ENCODE measurements at regions not wholly inside any gene's neighbourhood (a gene's known extent, or its start where the extent isn't known, plus 50 kb on each side); places are given as distances from the start of the nearest gene placed in this dataset.
"Not testable (repeated sequence)": the region's sequence is repeated elsewhere in the genome, so short reads cannot be mapped to it uniquely, and the experiment has no call there.

DNA sequence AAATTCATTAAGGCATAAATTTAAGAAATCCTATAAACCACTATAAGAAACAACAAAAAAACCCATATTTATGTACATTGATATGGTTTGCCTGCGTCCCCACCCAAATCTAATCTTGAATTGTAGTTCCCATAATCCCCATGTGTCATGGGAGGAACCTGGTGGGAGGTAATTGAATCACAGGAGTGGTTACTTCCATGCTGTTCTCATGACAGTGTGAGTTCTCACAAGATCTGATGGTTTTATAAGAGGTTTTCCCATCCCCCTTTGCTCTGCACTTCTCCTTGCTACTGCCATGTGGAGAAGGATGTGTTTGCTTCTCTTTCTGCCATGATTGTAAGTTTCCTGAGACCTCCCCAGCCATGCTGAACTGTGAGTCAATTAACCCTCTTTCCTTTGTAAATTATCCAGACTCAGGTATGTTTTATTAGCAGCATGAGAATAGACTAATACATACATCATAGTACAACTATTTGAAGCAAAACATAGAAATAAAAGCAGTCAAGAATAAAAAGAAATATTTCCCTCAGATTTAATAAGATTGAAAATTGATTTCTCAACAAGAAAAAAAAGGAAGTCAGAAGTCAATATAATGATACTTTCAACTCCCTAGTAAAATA is 209.0 kb upstream of the GPC6 start:
- no peak for DNase-seq (ENCODE audit: low read depth)

DNA sequence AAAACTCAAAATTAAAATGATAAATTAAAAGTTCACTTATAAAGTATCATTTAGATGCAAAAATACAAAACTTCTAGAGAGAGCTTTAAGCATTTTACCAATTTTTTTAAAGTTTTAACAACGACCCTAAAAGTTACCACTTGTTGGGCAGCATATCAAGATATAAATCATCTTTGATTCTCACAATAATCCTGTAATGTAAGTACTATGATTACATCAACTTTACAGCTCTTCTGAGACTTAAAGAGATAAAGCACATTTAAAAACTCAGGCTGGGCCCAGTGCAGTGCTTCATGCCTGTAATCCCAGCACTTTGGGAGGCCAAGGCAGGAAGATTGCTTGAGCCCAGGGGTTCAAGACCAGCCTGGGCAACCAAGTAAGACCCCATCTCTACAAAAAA is 202.7 kb upstream of the GPC6 start:
- DNase-seq (ENCODE audit: low read depth): no peak

DNA sequence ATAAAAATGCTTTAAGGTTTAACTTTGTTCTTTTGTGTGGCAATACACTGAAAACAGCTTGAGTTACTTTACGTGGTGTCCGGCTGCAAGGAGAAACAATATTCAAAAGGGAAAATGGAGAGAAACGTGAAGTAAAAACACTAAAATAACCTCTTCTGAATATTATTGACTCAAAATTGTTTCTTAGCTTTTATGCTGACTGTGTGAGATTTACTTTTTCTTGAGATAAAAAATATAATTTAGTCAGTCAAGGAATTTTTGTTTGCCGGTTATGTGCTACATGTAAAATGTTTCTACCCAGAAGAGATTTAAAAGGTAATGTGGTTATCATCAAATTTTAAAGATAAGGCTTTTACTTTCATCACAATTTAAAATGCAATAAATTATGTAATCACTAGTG is 200.6 kb upstream of the GPC6 start:
- no peak for DNase-seq (ENCODE audit: low read depth)

DNA sequence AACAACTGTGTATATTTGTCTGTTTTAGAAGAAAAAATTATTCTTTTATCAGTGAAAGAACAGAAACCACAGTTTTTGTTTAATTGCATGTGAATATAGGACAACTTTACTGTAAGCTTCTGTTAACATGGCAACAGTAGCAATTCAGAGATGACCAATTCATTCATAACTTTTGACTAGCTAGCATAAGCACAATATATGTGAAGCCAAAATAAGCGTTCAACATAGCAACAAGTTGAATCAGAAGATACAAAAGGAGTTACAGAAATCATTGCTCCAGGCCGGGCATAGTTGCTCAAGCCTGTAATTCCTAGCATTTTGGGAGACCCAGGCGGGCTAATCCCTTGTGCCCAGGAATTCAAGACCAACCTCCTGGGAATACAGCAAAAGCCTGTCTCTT is 197.1 kb upstream of the GPC6 start:
- DNase-seq (ENCODE audit: low read depth): no peak

DNA sequence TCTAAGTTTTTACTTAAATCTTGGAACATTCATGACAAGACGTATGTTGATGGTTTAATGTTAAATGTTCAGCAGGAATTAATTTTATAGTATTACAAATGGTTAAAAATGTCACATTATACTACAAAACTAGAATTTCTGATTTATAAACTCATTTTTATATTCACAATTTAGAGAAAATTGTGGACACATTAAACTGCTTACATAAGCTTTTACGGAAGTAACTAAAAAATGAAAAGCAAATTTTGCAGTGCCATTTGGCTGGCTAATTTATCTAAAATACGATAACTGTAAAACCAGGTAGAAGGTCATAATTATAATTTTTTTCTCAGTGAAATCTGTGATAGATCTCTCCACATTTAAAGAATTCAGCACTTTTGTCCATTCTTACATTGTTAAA is 190.2 kb upstream of the GPC6 start:
- no peak for DNase-seq (ENCODE audit: low read depth)

DNA sequence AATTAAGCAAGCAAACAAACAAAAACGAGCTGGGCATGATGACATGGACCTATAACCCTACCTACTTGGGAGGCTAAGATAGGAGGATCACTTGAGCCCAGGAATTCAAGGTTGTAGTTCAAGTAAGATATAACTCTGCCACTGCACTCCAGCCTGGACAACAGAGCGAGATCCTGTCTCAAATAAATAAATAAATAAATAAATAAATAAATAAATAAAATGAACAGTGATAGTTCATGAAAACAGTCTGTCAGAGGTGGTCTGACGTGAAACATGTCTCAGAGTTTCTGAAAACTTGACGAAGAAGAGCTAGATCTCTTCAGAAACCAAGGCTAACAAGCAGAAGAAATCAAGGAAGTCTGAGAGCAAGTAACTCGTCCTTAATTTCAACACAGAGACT is 188.8 kb upstream of the GPC6 start:
- DNase-seq (ENCODE audit: low read depth): no peak

DNA sequence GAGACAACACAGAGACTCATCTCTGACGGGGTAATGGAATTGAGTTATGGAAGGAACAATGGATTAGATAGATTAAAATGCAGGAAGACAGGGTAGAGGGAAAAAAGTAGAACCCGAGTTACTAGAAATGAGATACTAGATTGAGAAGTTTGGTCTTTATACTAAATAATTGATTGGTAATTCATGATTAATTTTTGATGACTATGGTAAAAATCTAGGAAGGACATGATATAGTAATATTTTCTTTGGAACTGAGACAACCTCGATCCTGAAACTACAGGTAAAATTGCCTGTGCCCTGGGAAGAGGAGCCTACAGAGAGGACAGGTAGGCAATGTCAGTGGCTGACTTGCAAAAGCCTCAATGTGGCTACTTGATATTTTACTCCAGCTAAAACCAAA is 188.4 kb upstream of the GPC6 start:
- no peak for DNase-seq (ENCODE audit: low read depth)

DNA sequence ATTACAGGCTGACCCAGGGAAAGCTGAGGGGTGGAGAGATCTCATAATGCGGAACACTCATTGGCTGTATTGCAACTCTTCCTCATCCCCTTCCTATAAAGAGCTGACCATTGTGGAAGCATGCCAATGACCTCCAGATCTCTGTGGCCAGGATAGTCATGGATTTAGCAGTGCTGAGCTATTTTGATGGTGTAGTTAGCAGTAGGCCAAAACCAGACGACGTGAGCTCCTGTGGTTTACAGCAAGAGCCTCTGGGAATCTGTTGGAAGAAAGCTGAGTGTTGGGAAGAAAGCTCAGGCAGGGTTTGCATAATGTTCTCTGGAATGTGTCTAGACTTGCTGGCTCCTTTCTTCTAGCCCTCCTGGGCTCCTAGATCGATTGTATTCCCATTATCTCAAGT is 187.5 kb upstream of the GPC6 start:
- no peak for DNase-seq (ENCODE audit: low read depth)

DNA sequence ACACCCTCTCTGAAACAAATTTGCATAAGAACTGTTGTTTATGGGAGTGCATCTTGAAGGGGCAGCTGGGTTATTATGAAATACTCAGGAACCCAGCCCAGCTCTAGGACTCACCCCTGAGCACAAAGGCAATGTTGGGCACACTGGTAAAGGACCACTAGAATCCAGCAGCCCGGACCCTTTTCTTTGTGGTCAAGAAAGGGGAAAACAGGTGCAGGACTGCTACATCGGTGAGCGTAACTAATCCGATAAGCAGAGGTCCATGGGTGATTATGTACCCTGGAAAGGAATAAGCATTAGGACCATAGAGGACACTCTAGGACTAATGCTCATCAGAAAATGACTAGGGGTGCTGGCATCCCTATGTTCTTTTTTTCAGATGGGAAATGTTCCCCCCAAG is 185.0 kb upstream of the GPC6 start:
- DNase-seq (ENCODE audit: low read depth): not testable (repeated sequence)

DNA sequence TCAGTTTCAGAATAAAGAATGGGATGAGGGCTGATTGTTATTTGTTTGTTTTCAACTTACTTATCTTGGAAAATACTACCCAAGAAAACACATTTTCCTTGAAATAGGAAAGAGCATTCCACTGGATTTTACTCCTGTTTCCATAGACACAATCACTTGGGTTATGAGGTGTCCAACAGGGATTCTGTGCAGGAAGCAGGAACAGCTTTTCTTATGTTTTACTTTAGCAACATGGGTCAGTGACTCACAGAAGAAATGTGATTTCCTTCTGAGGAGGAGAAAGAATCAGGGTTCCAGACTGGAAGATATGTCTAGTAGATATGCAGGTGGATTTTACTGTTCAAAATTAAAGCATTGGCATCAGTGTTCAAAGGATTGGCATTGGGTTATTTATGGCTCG is 180.8 kb upstream of the GPC6 start:
- no peak for DNase-seq (ENCODE audit: low read depth)

DNA sequence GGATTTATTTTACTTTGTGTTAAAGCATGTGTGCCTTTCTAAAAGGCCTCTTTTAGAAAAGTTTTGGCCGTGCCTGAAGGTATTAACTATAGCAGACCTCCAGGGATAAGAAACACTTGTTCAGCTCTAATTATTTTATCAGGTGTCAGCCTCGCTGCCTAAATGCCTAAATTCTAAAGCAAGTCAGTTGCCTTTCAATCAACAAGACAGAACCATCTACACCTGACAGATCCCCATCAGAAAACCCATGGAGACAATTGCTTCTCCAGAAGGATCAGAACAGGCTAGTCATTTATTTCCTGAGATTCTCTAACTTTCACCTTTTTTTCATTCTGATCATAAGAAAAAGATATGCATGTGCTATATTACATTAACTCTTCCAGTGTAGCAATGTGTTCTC is 171.4 kb upstream of the GPC6 start:
- DNase-seq (ENCODE audit: low read depth): no peak

DNA sequence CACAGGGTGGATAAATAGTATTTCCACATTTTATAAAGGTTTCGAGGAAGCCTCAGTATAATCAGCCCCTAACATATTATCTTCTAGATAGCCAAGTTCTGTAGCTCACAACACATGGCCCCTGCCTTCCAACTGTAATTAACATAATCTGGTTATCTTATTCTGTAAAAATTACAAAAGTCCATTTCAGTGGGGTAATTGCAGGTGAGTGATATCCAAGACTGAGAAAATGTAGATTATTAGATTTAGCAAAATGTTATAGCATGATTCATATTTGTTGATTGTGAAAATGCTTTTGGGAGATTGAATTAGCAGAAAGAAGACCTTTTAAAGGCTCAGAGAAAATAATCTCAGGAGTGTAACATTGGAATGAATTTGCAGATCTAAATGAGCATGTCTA is 168.3 kb upstream of the GPC6 start:
- DNase-seq (ENCODE audit: low read depth): no peak

DNA sequence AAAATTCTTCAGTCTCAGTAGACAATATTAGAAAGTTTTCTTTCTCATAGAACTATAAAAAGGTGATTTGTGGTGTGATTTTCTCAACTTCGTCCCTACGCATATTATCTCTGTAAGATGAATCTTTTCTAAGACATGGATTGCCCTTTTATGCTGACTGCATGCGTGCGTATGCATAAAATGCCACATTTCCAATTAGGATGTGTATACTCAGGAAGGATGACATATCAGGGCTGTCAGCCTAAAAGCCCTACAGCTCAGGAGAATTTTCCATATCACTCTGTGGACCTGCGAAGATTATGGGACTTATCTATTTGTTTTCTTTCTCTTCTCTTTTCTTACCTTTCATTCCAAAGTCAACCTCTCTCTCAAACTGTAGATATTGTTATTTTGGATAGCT is 166.5 kb upstream of the GPC6 start:
- DNase-seq (ENCODE audit: low read depth): no peak

DNA sequence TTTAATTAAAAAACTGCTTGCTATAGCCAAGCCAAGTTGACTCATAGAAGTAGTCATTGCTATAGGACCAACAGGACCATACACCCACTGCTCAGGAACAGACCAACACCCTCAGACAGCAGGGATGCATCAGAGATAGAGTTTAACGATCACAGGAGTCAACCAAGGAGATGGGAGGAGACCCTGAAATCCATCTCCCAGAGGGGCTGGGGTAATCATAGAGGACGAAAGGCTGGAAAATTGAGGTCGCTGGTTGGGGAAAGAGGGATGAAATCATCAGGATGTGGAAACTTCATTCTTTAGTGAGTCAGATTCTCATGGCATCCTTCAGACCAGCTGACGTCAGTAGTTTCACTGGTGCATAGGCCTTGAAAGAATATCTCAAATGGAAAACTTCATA is 160.4 kb upstream of the GPC6 start:
- DNase-seq (ENCODE audit: low read depth): peak; percentile 4

DNA sequence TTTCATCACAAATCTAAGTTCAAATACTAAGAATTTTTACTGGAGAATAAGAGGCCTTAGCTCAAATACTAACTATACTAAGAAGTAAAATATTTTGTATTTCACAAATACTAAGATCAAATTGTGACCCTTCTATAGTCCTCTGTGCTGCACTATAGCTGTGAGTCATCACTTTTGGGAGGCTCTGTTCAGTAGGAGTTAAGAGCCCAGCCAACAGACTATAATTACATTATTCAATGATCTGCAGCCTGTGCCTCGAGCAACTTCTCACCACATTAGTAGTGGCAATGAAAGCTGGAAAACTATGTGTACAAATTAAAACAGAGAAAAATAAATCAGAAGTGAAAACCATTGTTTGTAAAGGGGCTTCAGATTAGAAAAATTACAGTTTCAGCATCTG is 147.3 kb upstream of the GPC6 start:
- DNase-seq (ENCODE audit: low read depth): no peak

DNA sequence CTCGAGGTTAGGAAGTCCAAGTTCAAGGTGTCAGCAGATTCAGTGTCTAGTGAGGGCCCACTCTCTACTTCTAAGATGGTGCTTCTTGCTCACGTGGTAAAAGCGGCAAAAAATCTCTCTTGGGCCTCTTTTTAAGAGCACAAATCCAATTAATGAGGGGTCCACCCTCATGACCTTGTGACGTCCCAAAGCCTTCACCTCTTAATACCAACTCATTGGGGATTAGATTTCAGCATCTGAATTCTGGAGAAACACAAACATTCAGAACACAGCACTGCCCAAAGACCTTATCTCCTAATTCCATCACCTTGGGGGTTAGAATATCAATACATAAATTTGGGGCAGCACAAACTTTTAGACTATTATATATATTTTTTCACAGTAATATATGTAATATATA is 146.4 kb upstream of the GPC6 start:
- DNase-seq (ENCODE audit: low read depth): no peak

DNA sequence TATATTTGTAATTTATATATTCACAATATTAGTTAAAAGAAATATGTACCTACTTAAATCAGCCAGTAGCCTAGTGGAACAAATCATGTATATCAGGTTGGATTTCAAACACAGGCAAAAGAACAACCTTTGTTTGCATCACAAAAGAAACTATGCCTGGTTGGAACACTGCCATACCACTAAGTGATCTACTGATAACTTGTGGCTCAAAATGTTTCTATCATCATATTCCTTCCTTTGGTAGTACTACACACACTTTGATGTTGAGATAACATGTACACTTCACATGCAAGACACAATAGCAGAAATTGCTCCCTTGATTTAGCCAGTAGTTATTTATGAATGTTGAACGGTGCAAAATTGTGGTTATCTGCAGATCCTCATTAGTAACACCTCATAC is 146.0 kb upstream of the GPC6 start:
- no peak for DNase-seq (ENCODE audit: low read depth)

DNA sequence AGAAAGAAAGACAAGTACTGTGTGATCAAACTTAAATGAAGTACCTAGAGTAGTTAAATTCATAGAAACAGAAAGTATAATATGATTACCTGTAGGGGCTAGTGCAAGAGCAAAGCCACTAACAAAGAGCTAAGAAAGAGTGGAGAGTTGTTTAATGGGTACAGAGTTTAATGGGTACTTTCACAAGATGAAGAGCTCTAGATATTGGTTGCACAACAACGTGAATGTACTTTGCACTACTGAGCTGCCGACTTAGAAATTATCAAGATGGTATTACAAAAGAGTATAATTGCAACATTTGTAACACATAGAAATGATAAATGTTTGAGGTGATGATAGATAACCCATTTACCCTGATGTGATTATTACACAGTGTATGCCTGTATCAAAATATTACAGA is 140.3 kb upstream of the GPC6 start:
- no peak for DNase-seq (ENCODE audit: low read depth)

DNA sequence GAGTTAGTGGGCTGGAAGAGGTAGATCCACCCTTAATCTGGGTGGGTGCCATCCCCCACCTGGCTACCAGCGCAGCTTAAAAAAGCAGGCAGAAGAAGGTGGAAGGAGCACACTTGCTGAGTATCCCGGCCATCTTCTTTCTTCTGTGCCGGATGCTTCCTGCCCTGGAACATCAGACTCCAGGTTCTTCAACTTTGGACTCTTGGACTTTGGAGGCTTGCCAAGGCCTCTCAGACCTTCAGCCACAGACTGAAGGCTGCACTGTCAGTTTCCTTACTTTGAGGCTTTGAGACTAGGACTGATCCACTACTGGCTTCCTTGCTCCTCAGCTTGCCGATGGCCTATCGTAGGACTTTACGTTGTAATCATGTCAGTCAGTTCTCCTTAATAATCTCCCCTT is 127.6 kb upstream of the GPC6 start:
- DNase-seq (ENCODE audit: low read depth): no peak

DNA sequence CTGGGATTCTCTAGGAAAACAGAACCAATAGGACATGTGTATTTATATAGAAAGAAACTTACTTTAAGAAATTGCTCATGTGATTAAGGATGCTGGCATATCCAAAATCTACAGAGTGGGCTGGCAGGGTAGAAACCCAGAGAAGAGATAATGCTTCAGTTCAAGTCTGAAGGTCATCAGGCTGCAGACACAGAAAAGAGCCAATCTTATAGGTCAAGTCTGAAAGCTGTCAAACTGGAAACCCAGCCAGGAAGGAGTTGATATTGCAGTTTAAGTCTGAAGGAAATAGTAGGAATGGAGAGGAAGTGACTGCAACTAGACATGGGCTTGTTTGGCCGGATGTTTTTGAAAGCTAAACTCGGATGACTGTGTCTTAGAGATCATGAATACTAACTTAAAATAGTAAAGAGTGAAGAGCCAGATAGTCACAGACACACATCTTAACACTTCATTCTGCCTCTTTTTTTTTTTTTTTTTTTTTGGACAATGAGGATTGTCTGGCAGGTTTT is 125.3 kb upstream of the GPC6 start:
- no peak for DNase-seq (ENCODE audit: low read depth)

DNA sequence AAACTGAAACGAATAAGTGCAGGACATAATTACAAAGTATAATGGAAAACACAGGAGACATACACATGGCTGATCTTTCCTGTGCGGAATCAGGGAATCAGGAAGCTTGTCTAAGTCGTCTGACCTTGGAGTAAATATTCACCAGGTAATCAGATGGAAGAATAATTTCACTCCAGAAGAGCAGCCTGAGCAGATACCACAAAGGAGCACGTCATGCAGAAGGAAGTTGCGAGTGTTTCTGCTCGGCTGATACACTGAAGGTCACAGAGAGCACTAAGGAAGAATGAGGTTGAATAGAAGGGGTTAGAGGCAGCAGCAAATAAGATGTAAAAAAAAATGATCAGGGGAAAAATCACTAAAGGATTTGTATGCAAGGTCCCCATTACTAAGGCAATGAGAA is 122.3 kb upstream of the GPC6 start:
- no peak for DNase-seq (ENCODE audit: low read depth)

DNA sequence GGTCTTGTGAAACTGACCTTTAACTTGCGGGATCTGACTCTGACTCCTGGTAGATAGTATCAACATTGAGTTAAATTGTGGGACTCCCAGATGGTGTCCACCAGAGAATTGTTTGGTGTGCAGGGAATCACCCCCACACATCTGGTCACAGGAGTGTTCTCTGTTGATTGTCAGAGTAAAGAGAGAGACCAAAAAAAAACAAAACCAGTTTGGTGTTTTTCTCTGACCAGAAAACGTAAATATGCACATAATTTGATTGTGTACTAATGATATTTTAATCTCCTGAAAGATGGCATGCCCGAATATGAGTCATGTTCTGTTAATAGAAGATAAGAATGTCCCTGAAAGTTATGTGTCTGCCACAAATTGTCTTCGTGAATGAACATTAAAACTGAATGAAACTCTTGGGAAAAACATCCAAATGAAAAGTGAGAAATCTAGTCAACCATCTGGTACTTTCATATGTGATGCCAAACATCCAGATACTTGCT is 118.5 kb upstream of the GPC6 start:
- no peak for DNase-seq (ENCODE audit: low read depth)

DNA sequence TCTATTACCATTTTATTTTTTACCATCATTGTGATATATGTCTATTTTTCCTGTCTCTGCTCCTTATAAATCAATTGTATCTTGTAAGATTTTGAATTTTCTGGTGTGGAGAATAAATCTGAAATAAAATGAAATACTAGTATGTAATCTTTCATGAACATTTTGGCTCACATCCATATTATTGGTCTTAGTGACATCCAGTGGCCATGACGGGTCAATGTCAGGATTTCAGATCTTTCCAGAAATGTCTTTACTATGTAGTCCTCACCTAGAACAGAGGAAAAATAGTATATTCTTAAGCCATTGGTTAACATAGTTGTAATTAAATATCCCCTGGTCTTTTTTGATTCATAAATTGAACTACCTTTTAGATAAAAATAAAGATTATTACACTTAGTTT is 109.8 kb upstream of the GPC6 start:
- DNase-seq (ENCODE audit: low read depth): no peak

DNA sequence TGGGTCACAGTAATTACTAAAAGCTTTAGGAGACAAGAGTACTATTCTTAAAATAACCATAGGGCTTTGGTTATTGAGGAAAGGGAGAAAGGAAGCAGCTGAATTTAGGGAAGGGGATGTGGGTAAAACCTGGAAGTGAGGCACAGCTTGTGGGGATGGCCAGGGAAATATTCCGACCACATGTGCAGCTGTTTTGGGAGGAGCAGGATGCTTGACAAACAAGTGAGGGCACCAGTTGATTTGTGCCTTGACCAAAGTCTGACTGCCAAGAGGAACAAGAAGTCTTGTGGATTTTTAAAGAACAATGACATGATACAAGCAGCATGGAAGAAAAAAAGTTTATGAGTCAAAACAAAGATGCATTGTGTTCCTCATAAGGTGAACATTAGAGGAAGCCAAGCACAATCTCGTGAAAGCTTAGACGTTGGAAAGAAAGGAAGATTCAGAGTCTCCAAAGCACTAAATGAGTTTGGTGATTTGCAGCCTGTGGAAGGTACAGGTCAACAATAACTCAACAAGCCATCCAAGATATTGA is 108.5 kb upstream of the GPC6 start:
- no peak for DNase-seq (ENCODE audit: low read depth)
